ENCODE measurements at regions not wholly inside any gene's neighbourhood (a gene's known extent, or its start where the extent isn't known, plus 50 kb on each side); places are given as distances from the start of the nearest gene placed in this dataset.

GRCh38 chr7:17099083-17099973, 199.1 kb upstream of the AHR start (continued):
- TF ChIP-seq ZNF567 (CRISPR knock-in tag; IDR thresholded peaks at IDR 0.05; ENCODE audit: borderline replicate concordance): no peak
- TF ChIP-seq ATF1 (CRISPR knock-in tag; IDR thresholded peaks at IDR 0.05): no peak
- no peak for TF ChIP-seq GLI4 (CRISPR knock-in tag; IDR thresholded peaks at IDR 0.05; ENCODE audit: borderline replicate concordance)
- TF ChIP-seq POGK (CRISPR knock-in tag; conservative IDR thresholded peaks at IDR 0.05): peak; percentile 86; the same call in 1 of the 2 replicates
- TF ChIP-seq POGZ (CRISPR knock-in tag; IDR thresholded peaks at IDR 0.05): peak; percentile 99
- TF ChIP-seq ARHGAP35 (CRISPR knock-in tag; IDR thresholded peaks at IDR 0.05; ENCODE audit: borderline replicate concordance): 0 out of 2 replicates have a peak, but pooled peaks have one; percentile 83
- no peak for TF ChIP-seq LBX2 (CRISPR knock-in tag; IDR thresholded peaks at IDR 0.05; ENCODE audit: borderline replicate concordance)
- TF ChIP-seq DDIT3 (CRISPR knock-in tag; IDR thresholded peaks at IDR 0.05): no peak
- no peak for TF ChIP-seq SCMH1 (CRISPR knock-in tag; IDR thresholded peaks at IDR 0.05; ENCODE audit: borderline replicate concordance)
- TF ChIP-seq XBP1 (CRISPR knock-in tag; IDR thresholded peaks at IDR 0.05): 0 out of 2 replicates have a peak, but pooled peaks have one; percentile 42
- no peak for TF ChIP-seq ZNF546 (CRISPR knock-in tag; conservative IDR thresholded peaks at IDR 0.05)
- TF ChIP-seq ZNF605 (CRISPR knock-in tag; IDR thresholded peaks at IDR 0.05): peak; percentile 90
- TF ChIP-seq POLR2A (IDR thresholded peaks at IDR 0.05; ENCODE audit: insufficient read depth in 1 of 2, low read depth in 2 of 2, low read length in 2 of 2): no peak
- TF ChIP-seq ZNF552 (CRISPR knock-in tag; IDR thresholded peaks at IDR 0.05; ENCODE audit: borderline replicate concordance): no peak
- no peak for TF ChIP-seq SMARCE1 (IDR thresholded peaks at IDR 0.05; ENCODE audit: borderline replicate concordance)
- TF ChIP-seq FOXP4 (CRISPR knock-in tag; IDR thresholded peaks at IDR 0.05): peak; percentile 92
- TF ChIP-seq RELA (CRISPR knock-in tag; IDR thresholded peaks at IDR 0.05): 0 out of 2 replicates have a peak, but pooled peaks have one; percentile 47
- TF ChIP-seq POLR2G (IDR thresholded peaks at IDR 0.05; ENCODE audit: low read depth, low read length): no peak
- TF ChIP-seq NR2F1 (CRISPR knock-in tag; IDR thresholded peaks at IDR 0.05): peak; percentile 65 to 69; a peak in 3 of 4 replicates
- peak; percentile 96 for TF ChIP-seq HIC2 (CRISPR knock-in tag; IDR thresholded peaks at IDR 0.05; ENCODE audit: low read depth)
- TF ChIP-seq HDAC1 (CRISPR knock-in tag; IDR thresholded peaks at IDR 0.05): peak; percentile 89
- TF ChIP-seq GTF3A (CRISPR knock-in tag; conservative IDR thresholded peaks at IDR 0.05): no peak

Measured in HepG2 (cell line).